ENCODE measurements at regions not wholly inside any gene's neighbourhood (a gene's known extent, or its start where the extent isn't known, plus 50 kb on each side); places are given as distances from the start of the nearest gene placed in this dataset.

DNA sequence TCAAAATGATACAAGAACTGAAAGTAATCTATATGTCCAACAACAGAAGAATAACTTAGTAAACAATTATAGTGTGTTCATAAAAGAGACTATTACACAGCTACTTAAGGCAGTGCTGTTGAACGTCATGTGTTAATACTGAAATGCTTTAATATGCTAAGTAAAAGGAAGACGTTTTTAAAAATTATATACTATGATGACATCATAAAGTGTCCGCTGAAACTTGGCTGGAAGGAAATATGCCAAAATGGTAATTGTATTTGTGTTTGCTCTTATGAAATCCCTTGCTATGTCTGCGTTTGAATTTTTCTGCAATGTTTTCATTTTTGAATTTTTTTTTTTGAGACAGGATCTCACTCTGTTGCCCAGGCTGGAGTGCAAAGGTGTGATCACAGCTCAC is 679.3 kb downstream of the DHX35 start:
- H3K36me3 ChIP-seq (replicated peaks; ENCODE audit: low read depth, low read length) = no peaks in the 10 kb centered on the region
- TF ChIP-seq, protein P1, sequence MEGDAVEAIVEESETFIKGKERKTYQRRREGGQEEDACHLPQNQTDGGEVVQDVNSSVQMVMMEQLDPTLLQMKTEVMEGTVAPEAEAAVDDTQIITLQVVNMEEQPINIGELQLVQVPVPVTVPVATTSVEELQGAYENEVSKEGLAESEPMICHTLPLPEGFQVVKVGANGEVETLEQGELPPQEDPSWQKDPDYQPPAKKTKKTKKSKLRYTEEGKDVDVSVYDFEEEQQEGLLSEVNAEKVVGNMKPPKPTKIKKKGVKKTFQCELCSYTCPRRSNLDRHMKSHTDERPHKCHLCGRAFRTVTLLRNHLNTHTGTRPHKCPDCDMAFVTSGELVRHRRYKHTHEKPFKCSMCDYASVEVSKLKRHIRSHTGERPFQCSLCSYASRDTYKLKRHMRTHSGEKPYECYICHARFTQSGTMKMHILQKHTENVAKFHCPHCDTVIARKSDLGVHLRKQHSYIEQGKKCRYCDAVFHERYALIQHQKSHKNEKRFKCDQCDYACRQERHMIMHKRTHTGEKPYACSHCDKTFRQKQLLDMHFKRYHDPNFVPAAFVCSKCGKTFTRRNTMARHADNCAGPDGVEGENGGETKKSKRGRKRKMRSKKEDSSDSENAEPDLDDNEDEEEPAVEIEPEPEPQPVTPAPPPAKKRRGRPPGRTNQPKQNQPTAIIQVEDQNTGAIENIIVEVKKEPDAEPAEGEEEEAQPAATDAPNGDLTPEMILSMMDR (IDR thresholded peaks at IDR 0.05; ENCODE audit: low read depth, low read length) = no peak
- TF ChIP-seq EZH2phosphoT487 (IDR thresholded peaks at IDR 0.05; ENCODE audit: low read depth) = no peak
- H3K4me3 ChIP-seq (ENCODE audit: low read length) = no peak overlapping the region
- H2AFZ ChIP-seq (ENCODE audit: low read depth, low read length) = no peak overlapping the region
- no peaks in the 10 kb centered on the region for H3K27me3 ChIP-seq (ENCODE audit: low read depth, low read length)
- H3K9ac ChIP-seq (ENCODE audit: low read length) = no peak overlapping the region
- no peak overlapping the region for H3K27ac ChIP-seq (ENCODE audit: low read length)
- no peaks in the 10 kb centered on the region for H3K9me3 ChIP-seq (ENCODE audit: insufficient read depth, low read length)
- H3K79me2 ChIP-seq (ENCODE audit: low read length) = no peaks in the 10 kb centered on the region
- no peak overlapping the region for H3K4me2 ChIP-seq (ENCODE audit: low read length)
- peaks cover 12% of the 10 kb centered on the region for H3K4me1 ChIP-seq (ENCODE audit: low read length)
- H4K20me1 ChIP-seq (ENCODE audit: insufficient read depth, low read length) = no peaks in the 10 kb centered on the region

DNA sequence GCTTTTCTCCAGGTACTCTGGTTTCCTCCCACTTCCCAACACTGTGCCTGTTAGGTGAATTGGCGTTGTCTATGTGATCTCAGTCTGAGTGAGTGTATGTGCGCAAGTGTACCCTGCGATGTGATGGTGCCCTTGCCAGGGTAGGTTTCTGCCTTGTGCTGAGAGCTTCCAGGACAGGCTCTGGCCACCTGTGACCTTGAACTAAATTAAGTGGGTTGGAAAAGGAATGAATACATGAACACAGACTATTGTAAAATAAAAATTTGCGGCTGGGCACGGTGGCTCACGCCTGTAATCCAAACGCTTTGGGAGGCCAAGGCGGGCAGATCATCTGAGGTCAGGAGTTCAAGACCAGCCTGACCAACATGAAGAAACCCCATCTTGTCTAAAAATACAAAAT is 678.0 kb downstream of the DHX35 start:
- no peak overlapping the region for H3K4me2 ChIP-seq (ENCODE audit: low read length)
- no peaks in the 10 kb centered on the region for H3K79me2 ChIP-seq (ENCODE audit: low read length)
- no peak overlapping the region for H3K4me3 ChIP-seq (ENCODE audit: low read length)
- H3K27ac ChIP-seq (ENCODE audit: low read length) = no peak overlapping the region
- no peaks in the 10 kb centered on the region for H3K36me3 ChIP-seq (replicated peaks; ENCODE audit: low read depth, low read length)
- H3K4me1 ChIP-seq (ENCODE audit: low read length) = peaks cover 12% of the 10 kb centered on the region
- H3K27me3 ChIP-seq (ENCODE audit: low read depth, low read length) = no peaks in the 10 kb centered on the region
- H3K9ac ChIP-seq (ENCODE audit: low read length) = no peak overlapping the region
- no peaks in the 10 kb centered on the region for H3K9me3 ChIP-seq (ENCODE audit: insufficient read depth, low read length)
- no peak overlapping the region for H2AFZ ChIP-seq (ENCODE audit: low read depth, low read length)
- TF ChIP-seq, protein P1 (IDR thresholded peaks at IDR 0.05; ENCODE audit: low read depth, low read length) = no peak
- TF ChIP-seq EZH2phosphoT487 (IDR thresholded peaks at IDR 0.05; ENCODE audit: low read depth) = no peak
- H4K20me1 ChIP-seq (ENCODE audit: insufficient read depth, low read length) = no peaks in the 10 kb centered on the region

DNA sequence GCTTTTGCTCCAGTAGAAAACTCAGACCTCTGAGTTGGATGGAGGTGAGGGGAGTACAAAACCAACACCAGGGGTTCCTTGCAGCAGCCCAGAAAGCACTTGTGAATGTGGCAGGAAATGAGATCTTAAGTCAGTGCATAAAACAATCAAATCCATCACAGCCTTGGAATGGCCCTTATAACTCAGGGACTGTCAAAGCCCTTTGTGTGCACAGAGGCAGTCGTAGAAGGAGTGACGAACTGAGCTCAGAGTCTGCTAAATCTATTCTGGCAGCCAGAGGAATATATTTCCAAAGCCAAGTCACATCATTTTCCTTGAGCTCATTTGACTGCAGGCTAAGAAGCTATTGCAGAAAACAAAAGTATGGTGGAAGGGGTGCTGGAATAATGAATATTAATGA is 676.6 kb downstream of the DHX35 start:
- no peaks in the 10 kb centered on the region for H3K36me3 ChIP-seq (replicated peaks; ENCODE audit: low read depth, low read length)

DNA sequence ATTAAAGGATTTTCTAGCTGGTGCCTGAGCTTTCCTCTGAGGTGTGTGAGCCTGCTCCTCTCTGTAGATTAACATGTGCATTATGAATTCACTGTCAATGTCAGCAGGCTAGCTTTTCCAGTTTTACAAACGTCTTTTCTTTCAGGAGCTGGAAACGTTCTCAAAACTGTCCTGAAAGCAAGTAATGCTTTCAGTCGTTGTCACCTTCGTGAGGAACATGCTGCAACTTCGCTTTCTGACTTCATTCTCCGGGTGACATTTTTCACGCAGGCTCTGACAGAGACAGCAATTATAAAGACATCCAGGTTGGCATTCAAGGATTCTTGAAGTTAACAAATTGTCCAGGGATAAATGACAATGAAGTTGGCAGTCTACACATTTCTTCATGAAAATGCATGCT is 671.5 kb downstream of the DHX35 start:
- Histone ChIP-seq H3K27ac (ENCODE audit: low read length) (no peak overlapping the region), H3K79me2 (ENCODE audit: low read length) (no peaks in the 10 kb centered on the region), H3K4me2 (ENCODE audit: low read length) (no peak overlapping the region), H2AFZ (ENCODE audit: low read depth, low read length) (no peak overlapping the region), H3K4me3 (ENCODE audit: low read length) (no peak overlapping the region), H3K27me3 (ENCODE audit: low read depth, low read length) (no peaks in the 10 kb centered on the region), H4K20me1 (ENCODE audit: insufficient read depth, low read length) (no peaks in the 10 kb centered on the region), H3K36me3 (replicated peaks; ENCODE audit: low read depth, low read length) (no peaks in the 10 kb centered on the region), H3K9me3 (ENCODE audit: insufficient read depth, low read length) (no peaks in the 10 kb centered on the region), H3K9ac (ENCODE audit: low read length) (no peak overlapping the region), H3K4me1 (ENCODE audit: low read length) (no peaks in the 10 kb centered on the region)
- TF ChIP-seq, protein P1 (IDR thresholded peaks at IDR 0.05; ENCODE audit: low read depth, low read length) = no peak
- no peak for TF ChIP-seq EZH2phosphoT487 (IDR thresholded peaks at IDR 0.05; ENCODE audit: low read depth)

More for the DNA sequence above, 676.6 kb downstream of the DHX35 start:
- Histone ChIP-seq H4K20me1 (ENCODE audit: insufficient read depth, low read length) (no peaks in the 10 kb centered on the region), H3K79me2 (ENCODE audit: low read length) (no peaks in the 10 kb centered on the region), H3K27me3 (ENCODE audit: low read depth, low read length) (no peaks in the 10 kb centered on the region), H3K4me3 (ENCODE audit: low read length) (no peak overlapping the region), H3K9ac (ENCODE audit: low read length) (no peak overlapping the region), H3K4me2 (ENCODE audit: low read length) (no peak overlapping the region), H2AFZ (ENCODE audit: low read depth, low read length) (no peak overlapping the region), H3K4me1 (ENCODE audit: low read length) (peaks cover 12% of the 10 kb centered on the region), H3K27ac (ENCODE audit: low read length) (no peak overlapping the region), H3K9me3 (ENCODE audit: insufficient read depth, low read length) (no peaks in the 10 kb centered on the region)
- TF ChIP-seq, protein P1 (IDR thresholded peaks at IDR 0.05; ENCODE audit: low read depth, low read length) = no peak
- no peak for TF ChIP-seq EZH2phosphoT487 (IDR thresholded peaks at IDR 0.05; ENCODE audit: low read depth)
